ENCODE measurements at regions not wholly inside any gene's neighbourhood (a gene's known extent, or its start where the extent isn't known, plus 50 kb on each side); places are given as distances from the start of the nearest gene placed in this dataset.

DNA sequence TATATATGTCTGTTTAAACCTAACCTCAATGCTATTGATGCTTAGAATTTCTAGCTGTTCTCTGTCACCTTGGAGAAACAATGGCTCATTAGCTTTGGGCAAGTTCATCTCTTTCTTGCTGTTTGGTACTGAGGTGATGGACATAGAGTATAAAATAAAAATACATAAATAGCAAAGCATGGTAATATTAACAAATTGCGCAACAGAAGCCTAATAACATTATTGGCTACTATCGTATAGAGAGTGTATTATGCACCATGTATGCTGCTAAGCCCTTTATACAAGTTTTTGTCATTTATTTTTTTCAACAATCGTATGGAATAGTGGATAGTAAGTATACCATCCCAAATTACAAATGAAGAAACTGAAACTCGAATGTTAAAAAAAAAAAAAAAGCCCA lies 100.1 kb downstream of the ICOS start:
- Histone ChIP-seq H3K9me3 (ENCODE audit: insufficient read depth, low read length) (no peaks in the 10 kb centered on the region), H2AFZ (ENCODE audit: low read depth, low read length, severe bottlenecking) (no peak overlapping the region), H4K20me1 (ENCODE audit: low read depth, low read length) (no peaks in the 10 kb centered on the region), H3K9ac (ENCODE audit: low read length) (no peak overlapping the region), H3K4me3 (ENCODE audit: insufficient read depth, low read length, poor library complexity, severe bottlenecking) (no peak overlapping the region), H3F3A (ENCODE audit: insufficient read depth) (no peaks in the 10 kb centered on the region), H3K4me2 (ENCODE audit: low read depth, low read length, poor library complexity, severe bottlenecking) (no peak overlapping the region), H3K27ac (ENCODE audit: low read depth, low read length) (no peak overlapping the region), H3K27me3 (ENCODE audit: low read length) (no peaks in the 10 kb centered on the region), H3K9me2 (replicated peaks; ENCODE audit: insufficient read depth, low read length) (no peaks in the 10 kb centered on the region), H3K79me2 (ENCODE audit: insufficient read depth, low read length) (no peaks in the 10 kb centered on the region), H3K36me3 (ENCODE audit: low read length) (no peaks in the 10 kb centered on the region)
- TF ChIP-seq CTCF (IDR thresholded peaks at IDR 0.05; ENCODE audit: insufficient read depth, low read length, poor library complexity, severe bottlenecking) (no peak), EZH2phosphoT487 (conservative IDR thresholded peaks at IDR 0.05; ENCODE audit: low read length) (no peak)

DNA sequence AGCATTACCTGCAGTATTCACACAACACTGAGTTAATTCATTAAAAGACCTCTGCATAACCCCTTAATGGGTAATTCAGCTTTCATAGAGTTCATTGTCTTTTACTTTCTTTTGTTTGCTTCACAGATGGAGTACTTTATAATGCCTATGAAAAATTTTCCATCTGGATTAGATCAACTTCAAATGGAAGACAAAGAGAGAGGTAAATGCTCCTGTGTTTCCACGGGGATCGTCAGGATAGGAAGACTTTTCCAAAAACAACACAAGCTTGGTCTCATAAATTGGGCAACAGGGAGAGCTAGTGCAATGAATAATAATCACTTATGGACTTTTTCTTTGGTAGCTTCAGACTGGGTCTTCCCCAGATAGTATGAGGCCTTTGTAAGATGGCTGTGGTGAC lies 100.7 kb downstream of the ICOS start:
- Histone ChIP-seq H3K9me3 (ENCODE audit: insufficient read depth, low read length) (no peaks in the 10 kb centered on the region), H2AFZ (ENCODE audit: low read depth, low read length, severe bottlenecking) (no peak overlapping the region), H3K36me3 (ENCODE audit: low read length) (no peaks in the 10 kb centered on the region), H3K4me3 (ENCODE audit: insufficient read depth, low read length, poor library complexity, severe bottlenecking) (no peak overlapping the region), H3K27ac (ENCODE audit: low read depth, low read length) (no peak overlapping the region), H3K27me3 (ENCODE audit: low read length) (no peaks in the 10 kb centered on the region), H4K20me1 (ENCODE audit: low read depth, low read length) (no peaks in the 10 kb centered on the region), H3F3A (ENCODE audit: insufficient read depth) (no peaks in the 10 kb centered on the region), H3K79me2 (ENCODE audit: insufficient read depth, low read length) (no peaks in the 10 kb centered on the region), H3K4me2 (ENCODE audit: low read depth, low read length, poor library complexity, severe bottlenecking) (no peak overlapping the region), H3K9me2 (replicated peaks; ENCODE audit: insufficient read depth, low read length) (no peaks in the 10 kb centered on the region), H3K9ac (ENCODE audit: low read length) (no peak overlapping the region)
- TF ChIP-seq EZH2phosphoT487 (conservative IDR thresholded peaks at IDR 0.05; ENCODE audit: low read length) (no peak), CTCF (IDR thresholded peaks at IDR 0.05; ENCODE audit: insufficient read depth, low read length, poor library complexity, severe bottlenecking) (no peak)

DNA sequence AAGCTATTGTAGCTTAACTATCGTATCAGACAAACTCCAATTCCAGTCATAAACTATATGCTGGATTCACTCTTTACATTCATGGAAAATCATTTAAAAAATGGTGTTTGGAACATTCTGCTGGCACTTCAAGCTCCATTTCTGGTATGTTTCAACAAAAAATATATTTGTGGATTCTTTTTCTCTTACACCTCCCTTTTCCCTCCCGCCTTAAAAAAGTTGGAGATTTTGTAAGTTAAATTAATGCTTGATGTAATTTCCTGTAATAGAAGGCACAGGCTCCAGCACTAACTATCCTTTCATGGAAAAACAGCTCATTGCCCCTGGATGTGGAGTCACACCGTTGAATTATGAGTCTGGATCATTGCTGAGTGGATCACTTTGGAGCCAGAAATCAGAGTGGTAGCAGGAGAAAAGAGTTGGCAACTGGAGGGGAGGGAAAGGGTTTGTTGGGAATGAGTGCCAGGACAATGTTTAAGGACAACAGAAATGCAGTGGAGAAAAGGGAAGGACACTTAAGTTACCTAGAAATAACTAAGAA lies 102.8 kb downstream of the ICOS start:
- H3K27ac ChIP-seq (ENCODE audit: low read depth, low read length) = no peak overlapping the region
- no peak overlapping the region for H3K9ac ChIP-seq (ENCODE audit: low read length)
- H3K9me2 ChIP-seq (replicated peaks; ENCODE audit: insufficient read depth, low read length) = no peaks in the 10 kb centered on the region
- H3F3A ChIP-seq (ENCODE audit: insufficient read depth) = no peaks in the 10 kb centered on the region
- no peaks in the 10 kb centered on the region for H3K9me3 ChIP-seq (ENCODE audit: insufficient read depth, low read length)
- no peaks in the 10 kb centered on the region for H3K36me3 ChIP-seq (ENCODE audit: low read length)
- no peaks in the 10 kb centered on the region for H3K27me3 ChIP-seq (ENCODE audit: low read length)
- H4K20me1 ChIP-seq (ENCODE audit: low read depth, low read length) = no peaks in the 10 kb centered on the region
- no peak overlapping the region for H3K4me2 ChIP-seq (ENCODE audit: low read depth, low read length, poor library complexity, severe bottlenecking)
- TF ChIP-seq CTCF (IDR thresholded peaks at IDR 0.05; ENCODE audit: insufficient read depth, low read length, poor library complexity, severe bottlenecking) (no peak), EZH2phosphoT487 (conservative IDR thresholded peaks at IDR 0.05; ENCODE audit: low read length) (no peak)
- H2AFZ ChIP-seq (ENCODE audit: low read depth, low read length, severe bottlenecking) = no peak overlapping the region
- H3K79me2 ChIP-seq (ENCODE audit: insufficient read depth, low read length) = no peaks in the 10 kb centered on the region
- no peak overlapping the region for H3K4me3 ChIP-seq (ENCODE audit: insufficient read depth, low read length, poor library complexity, severe bottlenecking)
